ENCODE measurements at regions not wholly inside any gene's neighbourhood (a gene's known extent, or its start where the extent isn't known, plus 50 kb on each side); places are given as distances from the start of the nearest gene placed in this dataset.

DNA sequence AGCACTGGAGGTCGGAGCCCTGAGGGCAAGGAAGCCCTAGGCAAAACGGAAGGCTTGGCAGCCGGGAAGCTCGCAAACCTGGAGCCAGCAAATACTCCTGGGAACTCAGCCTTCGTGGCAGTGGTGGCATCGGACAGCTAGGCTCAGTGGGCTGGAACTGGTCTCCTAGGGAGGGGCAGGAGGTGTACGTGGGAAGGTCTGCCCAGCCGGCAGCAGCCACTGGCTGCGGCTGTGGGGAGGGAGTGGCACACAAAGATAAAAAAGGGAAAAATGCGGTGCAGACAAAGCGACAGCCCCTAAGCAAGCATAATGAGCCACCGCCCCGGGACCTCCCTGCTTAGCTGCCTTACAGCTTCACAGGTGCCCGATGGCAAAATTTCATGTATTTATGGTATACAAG lies 125.2 kb upstream of the KDM5D start:
- TF ChIP-seq, protein P1, sequence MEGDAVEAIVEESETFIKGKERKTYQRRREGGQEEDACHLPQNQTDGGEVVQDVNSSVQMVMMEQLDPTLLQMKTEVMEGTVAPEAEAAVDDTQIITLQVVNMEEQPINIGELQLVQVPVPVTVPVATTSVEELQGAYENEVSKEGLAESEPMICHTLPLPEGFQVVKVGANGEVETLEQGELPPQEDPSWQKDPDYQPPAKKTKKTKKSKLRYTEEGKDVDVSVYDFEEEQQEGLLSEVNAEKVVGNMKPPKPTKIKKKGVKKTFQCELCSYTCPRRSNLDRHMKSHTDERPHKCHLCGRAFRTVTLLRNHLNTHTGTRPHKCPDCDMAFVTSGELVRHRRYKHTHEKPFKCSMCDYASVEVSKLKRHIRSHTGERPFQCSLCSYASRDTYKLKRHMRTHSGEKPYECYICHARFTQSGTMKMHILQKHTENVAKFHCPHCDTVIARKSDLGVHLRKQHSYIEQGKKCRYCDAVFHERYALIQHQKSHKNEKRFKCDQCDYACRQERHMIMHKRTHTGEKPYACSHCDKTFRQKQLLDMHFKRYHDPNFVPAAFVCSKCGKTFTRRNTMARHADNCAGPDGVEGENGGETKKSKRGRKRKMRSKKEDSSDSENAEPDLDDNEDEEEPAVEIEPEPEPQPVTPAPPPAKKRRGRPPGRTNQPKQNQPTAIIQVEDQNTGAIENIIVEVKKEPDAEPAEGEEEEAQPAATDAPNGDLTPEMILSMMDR (IDR thresholded peaks at IDR 0.05): no peak
- no peak for TF ChIP-seq POLR2A (IDR thresholded peaks at IDR 0.05)
